ENCODE measurements at regions not wholly inside any gene's neighbourhood (a gene's known extent, or its start where the extent isn't known, plus 50 kb on each side); places are given as distances from the start of the nearest gene placed in this dataset.

- Mint-ChIP-seq H3K27me3 (peaks cover 30% of the 10 kb centered on the region), H3K9me3 (peaks cover 6% of the 10 kb centered on the region), H3K4me1 (no peaks in the 10 kb centered on the region), H3K4me3 (no peak overlapping the region), H3K36me3 (no peaks in the 10 kb centered on the region), H3K27ac (no peak overlapping the region)
- DNase-seq = no peak
- CTCF ChIA-PET = interaction anchor here (0.8 to 1.7 kb wide), 9 partner anchors 10 to 247 kb away, joined by 3 to 14 read pairs (median 4); no protein-coding TSS in a partner anchor
Observed at GRCh38 chr15:70569714-70570231, 193.6 kb downstream of the UACA start.

GRCh38 chr15:70569091-70569713 is 194.2 kb downstream of the UACA start:
- Mint-ChIP-seq H3K36me3 (no peaks in the 10 kb centered on the region), H3K27me3 (peaks cover 29% of the 10 kb centered on the region), H3K4me1 (no peaks in the 10 kb centered on the region), H3K4me3 (no peak overlapping the region), H3K27ac (no peak overlapping the region), H3K9me3 (peaks cover 3% of the 10 kb centered on the region)
- DNase-seq = no peak
- CTCF ChIA-PET = interaction anchor here (0.7 to 1.7 kb wide), 12 partner anchors 10 to 402 kb away, joined by 3 to 14 read pairs (median 4); no protein-coding TSS in a partner anchor

GRCh38 chr15:70566989-70567388 is 196.4 kb downstream of the UACA start:
- CTCF ChIA-PET = no interaction called here
- Mint-ChIP-seq H3K9me3 (no peaks in the 10 kb centered on the region), H3K27ac (no peak overlapping the region), H3K4me1 (no peaks in the 10 kb centered on the region), H3K4me3 (no peak overlapping the region), H3K36me3 (no peaks in the 10 kb centered on the region), H3K27me3 (peaks cover 29% of the 10 kb centered on the region)
- no peak for DNase-seq

GRCh38 chr15:70566047-70566835 is 197.1 kb downstream of the UACA start:
- peak overlapping the region; percentile 5 for H3K27ac Mint-ChIP-seq
- H3K36me3 Mint-ChIP-seq = no peaks in the 10 kb centered on the region
- H3K9me3 Mint-ChIP-seq = no peaks in the 10 kb centered on the region
- CTCF ChIA-PET = no interaction called here
- peaks cover 2% of the 10 kb centered on the region for H3K4me1 Mint-ChIP-seq
- H3K27me3 Mint-ChIP-seq = peaks cover 36% of the 10 kb centered on the region
- no peak overlapping the region for H3K4me3 Mint-ChIP-seq
- DNase-seq = no peak

- H3K36me3 Mint-ChIP-seq = no peaks in the 10 kb centered on the region
- CTCF ChIA-PET = no interaction called here
- H3K4me1 Mint-ChIP-seq = peaks cover 6% of the 10 kb centered on the region
- no peak overlapping the region for H3K27ac Mint-ChIP-seq
- DNase-seq = no peak
- no peaks in the 10 kb centered on the region for H3K9me3 Mint-ChIP-seq
- no peak overlapping the region for H3K4me3 Mint-ChIP-seq
- peaks cover 43% of the 10 kb centered on the region for H3K27me3 Mint-ChIP-seq
Observed at GRCh38 chr15:70563561-70564095, 199.7 kb downstream of the UACA start.

GRCh38 chr15:70562906-70563305 is 200.5 kb downstream of the UACA start:
- DNase-seq = no peak
- Mint-ChIP-seq H3K36me3 (no peaks in the 10 kb centered on the region), H3K4me1 (peaks cover 6% of the 10 kb centered on the region), H3K27ac (no peak overlapping the region), H3K27me3 (peaks cover 43% of the 10 kb centered on the region), H3K9me3 (no peaks in the 10 kb centered on the region), H3K4me3 (no peak overlapping the region)
- CTCF ChIA-PET = interaction anchor here (1.2 to 1.5 kb wide), 2 partner anchors 17 to 28 kb away, joined by 3 to 4 read pairs; no protein-coding TSS in a partner anchor

GRCh38 chr15:70561885-70562284 is 201.5 kb downstream of the UACA start:
- CTCF ChIA-PET = interaction anchor here (1.2 to 1.5 kb wide), 2 partner anchors 18 to 27 kb away, joined by 3 to 4 read pairs; no protein-coding TSS in a partner anchor
- Mint-ChIP-seq H3K4me1 (peaks cover 6% of the 10 kb centered on the region), H3K36me3 (no peaks in the 10 kb centered on the region), H3K4me3 (no peak overlapping the region), H3K9me3 (no peaks in the 10 kb centered on the region), H3K27me3 (peaks cover 38% of the 10 kb centered on the region), H3K27ac (no peak overlapping the region)
- DNase-seq = no peak

GRCh38 chr15:70560617-70561328 is 202.6 kb downstream of the UACA start:
- Mint-ChIP-seq H3K27me3 (peaks cover 31% of the 10 kb centered on the region), H3K4me1 (peaks cover 6% of the 10 kb centered on the region), H3K36me3 (no peaks in the 10 kb centered on the region), H3K4me3 (no peak overlapping the region), H3K9me3 (no peaks in the 10 kb centered on the region), H3K27ac (no peak overlapping the region)
- CTCF ChIA-PET = no interaction called here
- no peak for DNase-seq

- Mint-ChIP-seq H3K9me3 (no peaks in the 10 kb centered on the region), H3K4me3 (no peak overlapping the region), H3K27me3 (peaks cover 35% of the 10 kb centered on the region), H3K4me1 (peaks cover 6% of the 10 kb centered on the region), H3K27ac (no peak overlapping the region), H3K36me3 (no peaks in the 10 kb centered on the region)
- DNase-seq = peak; percentile 87
- CTCF ChIA-PET = interaction anchor here (0.7 to 1.7 kb wide), 7 partner anchors 10 to 163 kb away, joined by 3 to 7 read pairs (median 4); no protein-coding TSS in a partner anchor
Observed at GRCh38 chr15:70559265-70560239, 203.8 kb downstream of the UACA start.

- DNase-seq = no peak
- Mint-ChIP-seq H3K4me3 (no peak overlapping the region), H3K36me3 (no peaks in the 10 kb centered on the region), H3K27ac (no peak overlapping the region), H3K4me1 (peaks cover 6% of the 10 kb centered on the region), H3K27me3 (peaks cover 30% of the 10 kb centered on the region), H3K9me3 (no peaks in the 10 kb centered on the region)
- CTCF ChIA-PET = interaction anchor here (0.7 to 1.7 kb wide), 6 partner anchors 10 to 46 kb away, joined by 3 to 7 read pairs (median 4); no protein-coding TSS in a partner anchor
Observed at GRCh38 chr15:70558406-70559264, 204.7 kb downstream of the UACA start.

GRCh38 chr15:70557521-70558258 is 205.7 kb downstream of the UACA start:
- H3K4me1 Mint-ChIP-seq = peaks cover 6% of the 10 kb centered on the region
- no peaks in the 10 kb centered on the region for H3K9me3 Mint-ChIP-seq
- H3K27ac Mint-ChIP-seq = no peak overlapping the region
- DNase-seq = no peak
- H3K4me3 Mint-ChIP-seq = no peak overlapping the region
- H3K36me3 Mint-ChIP-seq = no peaks in the 10 kb centered on the region
- H3K27me3 Mint-ChIP-seq = peaks cover 25% of the 10 kb centered on the region
- CTCF ChIA-PET = interaction anchor here (1.4 kb wide), 1 partner anchor 22 kb away, joined by 4 read pairs; no protein-coding TSS in a partner anchor

GRCh38 chr15:70556779-70557178 is 206.6 kb downstream of the UACA start:
- H3K27ac Mint-ChIP-seq = no peak overlapping the region
- H3K36me3 Mint-ChIP-seq = peaks cover under 1% of the 10 kb centered on the region
- CTCF ChIA-PET = interaction anchor here (1.4 kb wide), 1 partner anchor 22 kb away, joined by 4 read pairs; no protein-coding TSS in a partner anchor
- H3K4me3 Mint-ChIP-seq = no peak overlapping the region
- no peaks in the 10 kb centered on the region for H3K9me3 Mint-ChIP-seq
- no peak for DNase-seq
- H3K4me1 Mint-ChIP-seq = peaks cover 6% of the 10 kb centered on the region
- peaks cover 16% of the 10 kb centered on the region for H3K27me3 Mint-ChIP-seq
